ENCODE measurements at regions not wholly inside any gene's neighbourhood (a gene's known extent, or its start where the extent isn't known, plus 50 kb on each side); places are given as distances from the start of the nearest gene placed in this dataset.

GRCh38 chr10:4057725-4058513, 272.9 kb upstream of the KLF6 start:
- TF ChIP-seq CTCF (IDR thresholded peaks at IDR 0.05): no peak
- no peak for TF ChIP-seq SIN3A (IDR thresholded peaks at IDR 0.05; ENCODE audit: borderline replicate concordance, insufficient read depth, low read depth, low read length)
- TF ChIP-seq POLR2AphosphoS5 (IDR thresholded peaks at IDR 0.05; ENCODE audit: low read depth, low read length): no peak
- TF ChIP-seq REST (IDR thresholded peaks at IDR 0.05; ENCODE audit: insufficient read depth in 1 of 2, low read depth in 2 of 2, low read length in 1 of 2): no peak

Measured in Panc1 (cell line).